ENCODE measurements at regions not wholly inside any gene's neighbourhood (a gene's known extent, or its start where the extent isn't known, plus 50 kb on each side); places are given as distances from the start of the nearest gene placed in this dataset.
A peak's percentile ranks its signal among the peaks of the same experiment; 100 is the strongest.

DNA sequence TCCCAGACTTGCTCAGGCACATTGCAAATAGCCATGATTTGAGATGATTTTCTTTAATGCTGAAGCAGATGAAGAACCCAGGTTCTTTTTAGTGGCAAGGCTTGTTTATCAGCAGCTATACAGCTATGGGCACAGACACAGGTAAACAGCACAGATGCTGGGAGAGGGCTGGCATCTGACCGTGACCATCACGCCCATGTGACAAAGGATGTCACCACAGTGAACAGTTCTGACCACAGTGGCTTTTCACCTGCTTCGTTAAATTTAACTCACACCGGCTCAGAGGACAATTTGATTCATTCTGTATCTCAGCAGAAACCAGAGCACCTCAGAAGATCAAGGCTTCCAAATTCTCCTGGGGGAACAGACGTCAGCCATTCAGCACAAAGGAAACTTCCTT is 142.6 kb downstream of the CDH26 start:
- DNase-seq = peak; percentile 73
- H4K20me1 ChIP-seq (ENCODE audit: insufficient read depth, low read length) = no peaks in the 10 kb centered on the region
- H3K36me3 ChIP-seq (replicated peaks; ENCODE audit: insufficient read depth, low read length) = no peaks in the 10 kb centered on the region
- H3K4me1 ChIP-seq (ENCODE audit: low read length) = peaks cover 38% of the 10 kb centered on the region
- peak overlapping the region; percentile 90 for H3K27ac ChIP-seq (ENCODE audit: low read length)
- peak overlapping the region; percentile 63 for H3K9ac ChIP-seq (ENCODE audit: low read length)
- H3K4me3 ChIP-seq (ENCODE audit: low read length) = peak overlapping the region; percentile 22; the same call in 1 of the 2 replicates
- H3K9me2 ChIP-seq (replicated peaks; ENCODE audit: insufficient read depth, low read length) = no peaks in the 10 kb centered on the region
- H3K4me2 ChIP-seq (ENCODE audit: low read depth, low read length) = peak overlapping the region; percentile 79
- no peaks in the 10 kb centered on the region for H3K79me2 ChIP-seq (ENCODE audit: low read length)
- peaks cover 21% of the 10 kb centered on the region; the same call in 1 of the 2 replicates for H3F3A ChIP-seq (ENCODE audit: insufficient read depth, low read length)
- no peak for TF ChIP-seq EZH2 (optimal IDR thresholded peaks at IDR 0.05; ENCODE audit: low read depth, low read length)
- TF ChIP-seq EZH2phosphoT487 (IDR thresholded peaks at IDR 0.05; ENCODE audit: low read length) = no peak
- TF ChIP-seq, protein P1, sequence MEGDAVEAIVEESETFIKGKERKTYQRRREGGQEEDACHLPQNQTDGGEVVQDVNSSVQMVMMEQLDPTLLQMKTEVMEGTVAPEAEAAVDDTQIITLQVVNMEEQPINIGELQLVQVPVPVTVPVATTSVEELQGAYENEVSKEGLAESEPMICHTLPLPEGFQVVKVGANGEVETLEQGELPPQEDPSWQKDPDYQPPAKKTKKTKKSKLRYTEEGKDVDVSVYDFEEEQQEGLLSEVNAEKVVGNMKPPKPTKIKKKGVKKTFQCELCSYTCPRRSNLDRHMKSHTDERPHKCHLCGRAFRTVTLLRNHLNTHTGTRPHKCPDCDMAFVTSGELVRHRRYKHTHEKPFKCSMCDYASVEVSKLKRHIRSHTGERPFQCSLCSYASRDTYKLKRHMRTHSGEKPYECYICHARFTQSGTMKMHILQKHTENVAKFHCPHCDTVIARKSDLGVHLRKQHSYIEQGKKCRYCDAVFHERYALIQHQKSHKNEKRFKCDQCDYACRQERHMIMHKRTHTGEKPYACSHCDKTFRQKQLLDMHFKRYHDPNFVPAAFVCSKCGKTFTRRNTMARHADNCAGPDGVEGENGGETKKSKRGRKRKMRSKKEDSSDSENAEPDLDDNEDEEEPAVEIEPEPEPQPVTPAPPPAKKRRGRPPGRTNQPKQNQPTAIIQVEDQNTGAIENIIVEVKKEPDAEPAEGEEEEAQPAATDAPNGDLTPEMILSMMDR (IDR thresholded peaks at IDR 0.05; ENCODE audit: low read length) = no peak
- peak overlapping the region; percentile 39; the same call in 1 of the 2 replicates for H2AFZ ChIP-seq (ENCODE audit: low read length)
- no peaks in the 10 kb centered on the region for H3K9me3 ChIP-seq (replicated peaks; ENCODE audit: insufficient read depth, low read length)
- H3K27me3 ChIP-seq (replicated peaks; ENCODE audit: insufficient read depth, low read length) = no peaks in the 10 kb centered on the region

DNA sequence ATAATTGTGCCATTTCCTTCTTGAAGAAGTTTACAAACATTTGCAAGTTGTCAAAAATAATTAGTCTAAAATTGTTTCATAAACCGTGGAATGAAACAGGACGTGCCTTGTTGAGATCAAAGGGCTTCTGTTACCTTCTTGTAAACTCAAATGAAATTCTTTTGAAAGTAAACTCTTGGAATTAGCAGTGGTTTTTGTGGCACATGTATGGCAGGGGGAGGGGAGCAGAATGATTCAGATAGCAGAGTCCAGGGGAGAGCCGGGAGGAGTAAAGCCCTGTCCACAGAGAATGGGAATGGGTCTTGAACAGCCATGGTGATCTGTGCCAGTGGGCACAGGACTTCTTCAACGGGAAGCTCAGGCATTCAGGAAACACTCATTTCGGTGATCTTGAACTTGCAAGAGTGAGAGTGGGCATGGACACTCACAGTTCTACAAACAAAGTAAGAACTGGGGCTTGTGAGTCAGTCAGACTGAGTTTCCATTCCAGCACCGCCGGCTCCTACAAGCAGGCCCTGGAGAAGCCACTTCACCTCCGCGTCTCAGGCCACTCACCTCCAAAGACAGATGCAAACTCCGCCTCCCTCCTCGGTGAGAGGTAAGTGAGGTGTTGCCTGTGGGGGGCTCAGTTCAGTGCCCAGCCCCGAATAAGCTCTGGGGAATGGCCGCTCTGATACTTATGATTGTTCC is 143.1 kb downstream of the CDH26 start:
- H3K27me3 ChIP-seq (replicated peaks; ENCODE audit: insufficient read depth, low read length) = no peaks in the 10 kb centered on the region
- TF ChIP-seq, protein P1 (IDR thresholded peaks at IDR 0.05; ENCODE audit: low read length) = no peak
- no peak for TF ChIP-seq EZH2phosphoT487 (IDR thresholded peaks at IDR 0.05; ENCODE audit: low read length)
- no peak for TF ChIP-seq EZH2 (optimal IDR thresholded peaks at IDR 0.05; ENCODE audit: low read depth, low read length)
- H3K36me3 ChIP-seq (replicated peaks; ENCODE audit: insufficient read depth, low read length) = no peaks in the 10 kb centered on the region
- peak overlapping the region; percentile 63 for H3K9ac ChIP-seq (ENCODE audit: low read length)
- peaks cover 42% of the 10 kb centered on the region for H3K4me1 ChIP-seq (ENCODE audit: low read length)
- peaks cover 26% of the 10 kb centered on the region; the same call in 1 of the 2 replicates for H3F3A ChIP-seq (ENCODE audit: insufficient read depth, low read length)
- H3K79me2 ChIP-seq (ENCODE audit: low read length) = no peaks in the 10 kb centered on the region
- H3K27ac ChIP-seq (ENCODE audit: low read length) = peak overlapping the region; percentile 90
- H2AFZ ChIP-seq (ENCODE audit: low read length) = peak overlapping the region; percentile 39
- H3K4me3 ChIP-seq (ENCODE audit: low read length) = peak overlapping the region; percentile 22; the same call in 1 of the 2 replicates
- no peaks in the 10 kb centered on the region for H3K9me3 ChIP-seq (replicated peaks; ENCODE audit: insufficient read depth, low read length)
- no peak for DNase-seq
- peak overlapping the region; percentile 79 for H3K4me2 ChIP-seq (ENCODE audit: low read depth, low read length)
- no peaks in the 10 kb centered on the region for H3K9me2 ChIP-seq (replicated peaks; ENCODE audit: insufficient read depth, low read length)
- no peaks in the 10 kb centered on the region for H4K20me1 ChIP-seq (ENCODE audit: insufficient read depth, low read length)

DNA sequence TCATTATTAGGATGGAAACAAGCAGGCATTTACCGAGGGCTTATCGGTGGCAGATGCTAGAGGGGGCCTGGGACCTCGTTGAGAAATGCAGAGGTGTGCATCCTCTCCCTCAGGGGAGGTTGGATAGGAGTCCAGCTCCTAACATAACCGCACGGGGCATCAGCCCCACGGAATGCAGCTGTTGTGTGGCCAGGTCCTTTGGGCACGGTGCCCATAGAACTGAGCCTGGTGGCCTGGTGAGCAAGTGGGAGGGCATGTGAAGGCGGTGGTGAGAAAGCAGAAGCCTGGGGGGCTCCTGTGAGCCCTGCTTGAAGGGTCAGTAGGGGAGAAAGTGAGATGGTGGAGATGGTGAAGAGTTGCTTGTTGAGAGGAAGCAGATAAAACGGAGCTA is 143.7 kb downstream of the CDH26 start:
- no peaks in the 10 kb centered on the region for H4K20me1 ChIP-seq (ENCODE audit: insufficient read depth, low read length)
- peak overlapping the region; percentile 79 for H3K4me2 ChIP-seq (ENCODE audit: low read depth, low read length)
- DNase-seq = no peak
- no peak overlapping the region for H2AFZ ChIP-seq (ENCODE audit: low read length)
- peaks cover 28% of the 10 kb centered on the region; the same call in 1 of the 2 replicates for H3F3A ChIP-seq (ENCODE audit: insufficient read depth, low read length)
- H3K36me3 ChIP-seq (replicated peaks; ENCODE audit: insufficient read depth, low read length) = no peaks in the 10 kb centered on the region
- no peaks in the 10 kb centered on the region for H3K27me3 ChIP-seq (replicated peaks; ENCODE audit: insufficient read depth, low read length)
- TF ChIP-seq, protein P1 (IDR thresholded peaks at IDR 0.05; ENCODE audit: low read length) = no peak
- no peak for TF ChIP-seq EZH2phosphoT487 (IDR thresholded peaks at IDR 0.05; ENCODE audit: low read length)
- no peak for TF ChIP-seq EZH2 (optimal IDR thresholded peaks at IDR 0.05; ENCODE audit: low read depth, low read length)
- H3K9me2 ChIP-seq (replicated peaks; ENCODE audit: insufficient read depth, low read length) = no peaks in the 10 kb centered on the region
- no peaks in the 10 kb centered on the region for H3K79me2 ChIP-seq (ENCODE audit: low read length)
- peak overlapping the region; percentile 90; the same call in 1 of the 2 replicates for H3K27ac ChIP-seq (ENCODE audit: low read length)
- no peaks in the 10 kb centered on the region for H3K9me3 ChIP-seq (replicated peaks; ENCODE audit: insufficient read depth, low read length)
- H3K9ac ChIP-seq (ENCODE audit: low read length) = no peak overlapping the region
- no peak overlapping the region for H3K4me3 ChIP-seq (ENCODE audit: low read length)
- peaks cover 46% of the 10 kb centered on the region for H3K4me1 ChIP-seq (ENCODE audit: low read length)
